Adipose tissue (tissue), 3 donors: ENCODE measurements at regions not wholly inside any gene's neighbourhood (a gene's known extent, or its start where the extent isn't known, plus 50 kb on each side); places are given as distances from the start of the nearest gene placed in this dataset.

Experiments
- H3K27ac ChIP-seq: one replicate; pipeline ENCODE4 v1.5.1; 2013; ENCODE audit warnings: low read depth, low read length
- WGBS, 3 donors: extraction: QIAGEN DNeasy Blood & Tissue Kit; methylation state at CpG; one replicate each; pipeline ENCODE4 v1.1.7; 2013; 5-methylcytosine and 5-hydroxymethylcytosine counted together
- donor health status: healthy with polysubstance abuse.
- donor health status: Bipolar disorder and iron deficiency.
- donor health status: healthy.

GRCh38 chr15:95375281-95375680 lies 955.2 kb upstream of the NR2F2 start:
- no peak overlapping the region for H3K27ac ChIP-seq
- 56 to 77% (median 70%) methylated on average over 3 of the region's 3 CpGs for WGBS, 3 donors

DNA sequence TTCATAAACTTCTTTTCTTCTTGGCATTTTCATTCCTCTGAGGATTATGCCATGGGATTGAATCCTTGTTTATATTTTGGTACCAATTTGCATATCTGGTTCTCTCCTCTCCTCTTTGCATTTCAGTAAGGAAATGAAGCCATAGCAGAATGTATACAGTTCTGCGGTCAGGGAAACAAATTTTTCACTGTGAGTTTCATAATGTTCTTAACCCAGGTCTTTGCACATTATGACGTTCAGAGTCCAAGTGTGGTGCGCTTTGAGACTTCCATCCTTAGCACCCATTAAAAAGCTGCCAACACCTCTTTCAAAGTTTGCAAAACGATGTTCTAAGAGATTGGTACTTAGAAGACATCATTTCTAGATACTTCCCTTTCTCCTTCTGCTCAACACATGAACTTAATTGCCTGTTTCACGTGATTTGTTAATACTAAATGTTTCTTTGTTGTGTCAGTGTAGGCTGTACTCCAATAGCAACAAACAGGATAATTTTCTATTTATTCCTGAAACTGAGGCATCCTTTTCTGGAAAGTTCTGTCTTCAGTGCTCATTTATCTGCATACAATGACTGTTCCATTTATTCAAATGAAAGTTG lies 953.1 kb upstream of the NR2F2 start:
- 71 to 89% (median 85%) methylated on average over 5 of the region's 5 CpGs for WGBS, 3 donors
- H3K27ac ChIP-seq = no peak overlapping the region

DNA sequence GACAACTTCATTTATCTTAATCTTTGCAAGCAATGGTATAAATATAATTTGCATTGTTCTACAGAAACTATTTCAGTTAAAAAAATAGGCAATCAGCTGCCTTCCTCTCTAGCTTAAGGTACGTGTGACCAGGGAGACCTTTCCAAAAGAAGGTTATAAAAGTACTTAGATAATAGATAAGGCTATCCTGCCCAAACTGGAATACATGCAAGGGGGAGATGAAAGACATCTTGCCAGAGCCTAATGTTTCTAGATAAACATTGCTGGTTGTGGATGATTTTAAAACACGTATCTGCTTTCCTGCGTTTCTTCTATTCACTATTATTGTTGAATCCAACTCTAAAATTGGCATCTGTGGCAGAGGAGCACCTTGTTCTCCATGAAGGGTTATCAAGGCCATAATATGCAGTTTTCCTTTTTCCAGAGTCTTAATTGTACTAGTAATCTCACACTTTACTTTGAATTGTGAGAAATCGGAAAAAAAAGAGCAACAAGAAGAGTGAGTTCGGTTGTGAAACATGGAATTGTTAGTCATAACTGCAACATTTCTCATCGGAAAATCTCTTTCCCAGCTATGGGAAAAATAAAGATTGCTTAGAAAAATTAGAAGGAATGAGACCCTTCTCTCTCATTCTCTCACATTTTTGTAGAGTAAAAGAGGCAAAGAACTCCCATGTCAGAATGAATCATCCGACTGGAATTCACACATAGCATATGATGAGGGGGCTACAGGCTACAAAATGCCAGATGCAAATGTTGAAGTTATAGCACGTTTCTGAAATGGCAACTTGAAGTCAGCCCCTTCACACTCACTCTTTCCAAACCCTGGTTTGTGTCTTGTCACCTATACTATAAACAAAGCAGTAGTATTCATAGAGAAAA lies 936.1 kb upstream of the NR2F2 start:
- WGBS, 3 donors = 41 to 51% (median 47%) methylated on average over 8 of the region's 8 CpGs
- no peak overlapping the region for H3K27ac ChIP-seq

GRCh38 chr15:95400428-95400827 lies 930.1 kb upstream of the NR2F2 start:
- H3K27ac ChIP-seq = no peak overlapping the region
- WGBS, 3 donors = 56 to 73% (median 61%) methylated on average over 1 of the region's 1 CpG

- 46 to 56% (median 56%) methylated on average over 1 of the region's 1 CpG for WGBS, 3 donors
- no peak overlapping the region for H3K27ac ChIP-seq
Observed at GRCh38 chr15:95401587-95401986, 928.9 kb upstream of the NR2F2 start.

DNA sequence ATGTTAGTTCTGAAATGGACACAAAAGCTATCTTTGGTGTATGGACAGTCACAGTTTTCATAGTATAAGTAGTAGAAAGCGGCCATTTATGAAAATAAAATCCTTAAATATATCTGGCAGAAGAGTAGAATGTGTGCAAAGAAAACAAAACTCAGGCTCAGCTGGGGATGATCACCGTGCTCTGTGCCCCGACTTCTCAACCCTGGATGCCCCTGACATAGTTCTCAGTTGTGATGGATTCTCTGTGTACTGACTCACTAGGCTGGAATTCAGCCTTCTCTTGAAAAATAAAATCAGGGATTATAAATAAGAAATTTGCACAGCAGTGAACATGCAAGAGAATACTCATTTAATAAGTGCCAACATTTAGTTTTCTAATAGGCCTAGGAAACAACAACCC lies 925.1 kb upstream of the NR2F2 start:
- H3K27ac ChIP-seq = no peak overlapping the region
- WGBS, 3 donors = 71 to 87% (median 74%) methylated on average over 3 of the region's 3 CpGs

DNA sequence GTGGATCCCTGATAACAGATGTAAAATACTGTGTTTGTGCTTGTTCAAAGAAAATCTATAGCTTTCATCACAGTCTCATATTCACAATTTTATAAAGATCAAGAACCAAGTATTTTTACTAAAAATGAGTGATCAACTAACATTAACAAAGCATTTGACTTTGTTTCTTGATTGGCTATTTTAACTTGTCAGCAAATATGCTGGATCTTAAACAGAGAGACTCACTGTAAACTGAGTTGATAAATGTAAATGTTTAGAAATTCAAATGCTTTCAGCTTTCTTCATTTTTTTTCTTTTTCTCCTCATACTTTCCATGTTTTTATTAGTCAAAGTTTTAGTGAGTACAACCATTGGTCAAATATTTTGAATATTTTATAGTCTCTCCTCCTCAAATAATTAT lies 923.0 kb upstream of the NR2F2 start:
- H3K27ac ChIP-seq = no peak overlapping the region

DNA sequence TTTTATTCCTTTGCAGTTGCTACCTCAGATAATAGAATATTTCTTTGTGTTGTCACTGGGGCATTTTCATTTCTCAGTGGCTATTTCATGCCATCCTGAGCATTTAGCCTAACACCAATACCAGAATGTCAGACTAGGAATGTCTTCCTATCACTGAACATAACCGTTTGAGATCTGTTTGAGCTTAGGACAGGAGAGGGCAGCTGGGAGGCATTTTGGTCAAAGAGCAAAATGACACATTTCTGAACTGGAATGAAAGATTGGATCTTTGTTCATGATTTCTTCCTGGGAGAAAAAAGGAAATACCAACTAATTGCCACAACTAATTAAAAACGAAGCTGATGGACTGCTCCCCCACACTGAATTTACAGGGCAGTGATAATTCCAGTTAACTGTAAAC lies 921.3 kb upstream of the NR2F2 start:
- no peak overlapping the region for H3K27ac ChIP-seq
- 21 to 33% (median 33%) methylated on average over 2 of the region's 2 CpGs for WGBS, 3 donors

DNA sequence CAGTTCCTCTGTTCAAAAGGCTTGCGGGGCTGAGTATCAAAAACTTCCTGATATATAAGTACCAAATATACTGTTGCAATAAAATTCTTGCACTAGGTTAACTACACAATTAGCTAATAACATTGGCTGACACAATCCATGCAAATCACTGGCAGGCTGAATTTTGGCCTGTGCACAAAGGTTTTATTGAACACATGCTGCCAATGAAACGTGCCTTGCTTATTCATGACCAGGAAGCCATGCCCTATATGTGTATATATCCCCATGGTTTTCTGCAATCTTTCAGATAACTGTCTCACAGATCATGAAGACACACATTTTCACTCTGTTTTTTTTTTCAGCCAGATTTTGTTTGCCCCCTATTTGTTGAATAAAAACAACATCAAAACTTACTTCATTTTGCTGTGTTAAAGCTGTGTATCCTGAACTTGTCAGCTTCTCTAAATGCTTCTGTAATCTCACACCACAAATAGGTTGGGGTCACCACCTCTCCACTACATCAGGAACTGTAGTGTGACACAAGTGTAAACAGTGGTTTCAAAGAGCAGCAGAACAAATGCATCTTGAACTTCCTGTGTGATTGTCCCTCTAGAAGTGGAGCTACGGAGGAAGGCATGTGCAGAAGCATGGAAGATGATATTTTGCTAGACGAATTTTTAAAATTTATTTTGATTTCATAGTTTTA lies 920.7 kb upstream of the NR2F2 start:
- 53 to 60% (median 59%) methylated on average over 4 of the region's 4 CpGs for WGBS, 3 donors
- no peak overlapping the region for H3K27ac ChIP-seq

DNA sequence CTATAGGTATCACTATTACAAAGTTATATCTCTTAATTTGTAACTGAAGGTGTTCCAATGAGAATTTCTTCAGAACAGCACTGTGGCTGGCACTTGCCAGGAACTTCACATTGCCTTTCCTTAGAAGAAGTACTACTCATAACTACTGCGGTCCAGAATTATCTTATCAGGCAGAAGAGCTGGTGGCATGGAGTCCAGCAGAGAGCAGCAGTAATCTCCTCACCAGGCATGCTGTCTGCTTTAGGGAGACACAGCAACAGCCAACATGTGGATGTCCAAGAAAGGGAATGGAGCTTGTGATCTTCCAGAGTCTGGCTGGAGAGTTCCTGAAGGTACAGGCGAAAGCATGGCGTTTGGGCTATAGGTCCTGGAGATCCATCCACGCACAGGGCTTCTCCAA lies 919.7 kb upstream of the NR2F2 start:
- 90 to 95% (median 90%) methylated on average over 4 of the region's 4 CpGs for WGBS, 3 donors

DNA sequence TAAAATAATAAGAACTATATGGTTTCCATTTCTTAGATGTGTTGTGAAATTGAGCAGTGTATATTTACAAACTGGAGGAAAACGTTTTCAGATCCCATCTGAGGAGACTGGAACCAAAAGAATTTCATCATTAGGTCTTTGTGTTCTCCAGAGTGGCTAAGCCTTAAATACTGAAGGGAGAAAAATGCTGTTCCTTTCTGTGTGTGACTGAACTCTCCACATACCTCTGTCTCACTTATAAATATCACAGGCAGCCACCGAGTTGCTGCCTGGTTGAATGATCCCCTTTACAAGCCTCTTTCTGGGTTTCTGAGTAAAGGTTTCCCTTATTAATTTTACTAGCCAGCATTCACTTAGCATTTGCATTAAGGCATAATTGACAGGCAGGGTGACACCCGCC lies 913.9 kb upstream of the NR2F2 start:
- H3K27ac ChIP-seq = no peak overlapping the region
- WGBS, 3 donors = 39 to 64% (median 61%) methylated on average over 3 of the region's 3 CpGs

More for the DNA sequence above, 919.7 kb upstream of the NR2F2 start:
- no peak overlapping the region for H3K27ac ChIP-seq

DNA sequence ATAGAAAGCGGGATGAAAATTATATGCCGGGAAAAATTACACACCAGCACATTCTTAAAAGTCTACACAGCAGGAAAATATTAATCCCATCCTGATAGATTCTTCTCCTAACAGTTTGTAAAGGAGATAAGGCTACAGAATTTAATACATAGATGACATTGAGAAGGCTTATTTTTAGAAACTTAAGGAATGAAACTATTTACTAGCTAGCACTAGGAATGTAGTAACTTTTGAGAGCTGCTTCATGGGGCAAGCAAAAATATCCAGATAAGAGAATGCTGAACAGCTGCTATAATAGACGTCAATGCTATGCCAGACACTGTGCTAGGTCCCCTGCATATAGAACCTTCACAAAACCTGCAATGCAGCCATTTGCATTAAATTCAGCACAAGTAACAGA lies 912.7 kb upstream of the NR2F2 start:
- H3K27ac ChIP-seq = no peak overlapping the region
- WGBS, 3 donors = 79 to 83% (median 82%) methylated on average over 3 of the region's 3 CpGs

GRCh38 chr15:95422255-95422654 lies 908.2 kb upstream of the NR2F2 start:
- 57 to 82% (median 80%) methylated on average over 3 of the region's 3 CpGs for WGBS, 3 donors
- no peak overlapping the region for H3K27ac ChIP-seq

DNA sequence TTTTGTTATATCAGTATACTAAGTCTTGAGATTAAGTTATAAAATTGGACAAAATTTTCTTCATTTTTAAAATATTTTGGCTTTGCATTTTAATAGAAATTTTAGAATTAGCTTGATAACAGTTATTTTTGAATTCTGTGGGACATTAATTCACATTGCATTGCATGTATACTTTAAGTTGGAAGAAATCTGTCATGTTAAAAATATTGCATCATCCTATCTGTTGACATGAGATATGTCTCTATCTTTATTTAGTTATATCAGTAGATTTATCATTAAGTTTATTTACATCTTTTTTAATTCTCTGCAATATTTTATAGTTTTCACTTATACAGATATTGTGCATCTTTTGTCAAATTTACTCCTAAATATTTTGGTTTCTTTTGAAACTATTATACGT lies 904.6 kb upstream of the NR2F2 start:
- no peak overlapping the region for H3K27ac ChIP-seq
- 90 to 97% (median 96%) methylated on average over 1 of the region's 1 CpG for WGBS, 3 donors

DNA sequence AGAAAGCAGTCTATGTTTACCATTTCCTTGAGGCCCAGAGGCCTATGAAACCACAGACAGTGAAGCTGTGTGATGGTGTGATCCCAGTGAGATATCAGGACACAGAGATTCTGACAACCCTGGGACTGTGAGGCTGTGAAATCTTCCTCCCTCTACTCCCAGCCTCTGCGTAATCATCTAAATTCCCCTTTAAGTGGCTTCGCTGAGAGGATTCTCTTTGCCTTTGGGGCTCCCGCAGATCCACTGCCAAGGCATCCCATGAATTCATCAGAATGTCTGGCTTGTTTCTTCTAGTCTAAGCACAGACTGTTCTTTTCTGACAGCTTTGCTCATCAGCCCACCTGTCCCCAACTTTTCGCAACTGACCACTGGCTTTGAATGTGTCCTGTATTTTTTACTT lies 901.2 kb upstream of the NR2F2 start:
- no peak overlapping the region for H3K27ac ChIP-seq
- WGBS, 3 donors = 79 to 94% (median 89%) methylated on average over 4 of the region's 4 CpGs

- no peak overlapping the region for H3K27ac ChIP-seq
- WGBS, 3 donors = 55 to 80% (median 79%) methylated on average over 1 of the region's 1 CpG
Observed at GRCh38 chr15:95431518-95431917, 899.0 kb upstream of the NR2F2 start.

- WGBS, 3 donors = 55 to 61% (median 60%) methylated on average over 2 of the region's 2 CpGs
- H3K27ac ChIP-seq = no peak overlapping the region
Observed at GRCh38 chr15:95432878-95433405, 897.6 kb upstream of the NR2F2 start.

GRCh38 chr15:95439922-95440376 lies 890.6 kb upstream of the NR2F2 start:
- 49 to 77% (median 70%) methylated on average over 3 of the region's 3 CpGs for WGBS, 3 donors
- peak overlapping the region; percentile 34 for H3K27ac ChIP-seq

DNA sequence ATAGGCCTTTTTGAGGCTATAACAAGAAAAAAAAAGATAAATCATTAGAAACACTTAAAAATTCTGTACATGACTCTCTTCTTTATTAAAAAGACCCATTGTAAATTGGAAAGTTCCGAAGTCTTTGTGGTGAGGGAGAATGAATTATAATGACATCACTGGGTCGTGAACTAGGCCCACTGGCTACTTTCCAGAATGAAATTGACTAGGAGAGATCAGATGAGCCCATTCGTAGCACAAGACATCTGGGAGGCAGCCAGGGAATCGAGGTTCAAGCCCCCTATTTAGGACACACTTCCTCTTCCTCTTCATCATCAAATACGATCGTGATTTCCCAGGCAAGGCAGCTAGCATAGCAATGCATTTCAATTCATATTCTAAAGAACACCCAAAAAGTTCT lies 889.8 kb upstream of the NR2F2 start:
- 38 to 52% (median 49%) methylated on average over 6 of the region's 6 CpGs for WGBS, 3 donors

More for the DNA sequence above, 889.8 kb upstream of the NR2F2 start:
- H3K27ac ChIP-seq = no peak overlapping the region
